ENCODE measurements at regions not wholly inside any gene's neighbourhood (a gene's known extent, or its start where the extent isn't known, plus 50 kb on each side); places are given as distances from the start of the nearest gene placed in this dataset.
"Not testable (repeated sequence)": the region's sequence is repeated elsewhere in the genome, so short reads cannot be mapped to it uniquely, and the experiment has no call there.

DNA sequence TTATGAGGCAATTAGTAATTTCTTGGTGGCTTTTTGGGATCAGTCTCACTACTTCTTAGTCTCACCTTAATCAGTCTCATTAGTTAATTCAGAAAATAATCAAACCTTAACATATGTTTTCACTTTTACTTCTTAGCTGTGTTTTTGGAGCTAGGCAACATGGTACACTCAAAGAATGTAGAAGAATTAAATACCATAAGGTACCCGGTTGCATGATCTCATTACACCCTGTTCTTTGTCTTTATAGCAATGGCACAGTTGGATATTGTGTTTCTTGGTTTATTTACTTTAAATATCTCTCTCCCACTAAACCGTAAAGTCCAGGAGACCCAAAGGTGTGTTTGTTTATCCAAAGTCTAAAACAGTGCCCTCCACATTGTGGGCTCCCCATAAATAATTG lies 132.3 kb downstream of the TNFSF18 start:
- no peak for DNase-seq (ENCODE audit: low read depth in 3 of 3)

GRCh38 chr1:172926070-172926469 lies 124.7 kb downstream of the TNFSF18 start:
- DNase-seq (ENCODE audit: low read depth in 3 of 3): no peak

DNA sequence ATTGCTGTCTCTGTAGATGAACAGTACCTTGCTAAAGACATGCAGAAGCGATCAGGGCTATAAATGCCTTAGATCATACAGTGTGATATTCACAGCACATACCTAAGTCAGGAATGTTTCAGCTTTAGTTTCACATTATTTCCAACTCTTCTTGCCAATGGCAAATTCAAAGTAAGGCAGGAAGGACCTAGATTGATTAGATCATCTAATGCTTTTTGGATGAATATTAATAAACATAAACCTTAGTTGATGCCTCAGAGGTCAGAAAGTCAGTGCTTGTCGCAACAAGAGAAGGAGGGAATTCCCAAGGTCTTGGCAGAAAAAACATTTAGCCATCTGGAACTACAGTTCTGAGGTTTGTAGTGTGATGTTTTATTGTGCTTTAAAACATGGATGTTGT lies 122.3 kb downstream of the TNFSF18 start:
- DNase-seq (ENCODE audit: low read depth in 3 of 3): no peak

- DNase-seq (ENCODE audit: low read depth in 3 of 3): no peak
Measured at GRCh38 chr1:172929006-172929405, 121.7 kb downstream of the TNFSF18 start.

DNA sequence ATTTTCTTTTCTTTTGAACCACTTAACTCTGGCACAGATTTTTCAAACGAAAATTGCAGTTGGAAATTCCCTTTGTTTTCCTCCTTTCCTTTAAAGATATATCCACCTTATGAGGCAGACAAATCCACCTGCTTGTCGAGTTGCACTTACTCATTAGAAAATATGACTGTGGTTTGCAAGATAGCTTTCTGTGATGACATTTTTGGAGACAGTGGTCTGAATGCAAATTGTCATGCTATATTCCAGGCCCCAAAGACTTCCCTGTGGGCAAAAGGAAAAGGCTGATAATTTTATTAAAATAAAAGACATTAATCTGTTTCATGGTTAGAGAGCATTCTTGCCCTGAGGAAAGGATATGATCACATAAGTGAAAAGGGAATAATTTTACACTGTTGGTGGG lies 120.6 kb downstream of the TNFSF18 start:
- no peak for DNase-seq (ENCODE audit: low read depth in 3 of 3)

DNA sequence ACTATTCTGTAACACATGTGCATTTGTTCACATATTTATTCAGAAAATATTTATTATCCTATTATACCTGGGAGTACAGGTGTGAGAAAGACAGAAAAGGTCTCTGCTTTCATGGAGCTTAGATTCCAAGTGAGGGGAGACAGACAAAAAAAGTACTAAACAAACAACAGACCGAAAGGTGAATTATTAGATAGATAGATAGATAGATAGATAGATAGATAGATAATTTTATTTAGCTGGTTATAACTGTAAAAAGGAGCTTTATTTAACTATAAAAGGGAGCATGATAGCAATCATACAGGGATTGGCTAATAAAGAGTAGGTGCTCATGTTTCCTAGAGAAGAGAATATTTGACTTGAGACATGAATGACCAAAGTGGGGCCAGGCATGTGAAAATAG lies 119.4 kb downstream of the TNFSF18 start:
- DNase-seq (ENCODE audit: low read depth in 3 of 3): no peak

GRCh38 chr1:172931761-172932160 lies 119.0 kb downstream of the TNFSF18 start:
- DNase-seq (ENCODE audit: low read depth in 3 of 3): no peak

GRCh38 chr1:172932981-172933380 lies 117.8 kb downstream of the TNFSF18 start:
- DNase-seq (ENCODE audit: low read depth in 3 of 3): no peak

DNA sequence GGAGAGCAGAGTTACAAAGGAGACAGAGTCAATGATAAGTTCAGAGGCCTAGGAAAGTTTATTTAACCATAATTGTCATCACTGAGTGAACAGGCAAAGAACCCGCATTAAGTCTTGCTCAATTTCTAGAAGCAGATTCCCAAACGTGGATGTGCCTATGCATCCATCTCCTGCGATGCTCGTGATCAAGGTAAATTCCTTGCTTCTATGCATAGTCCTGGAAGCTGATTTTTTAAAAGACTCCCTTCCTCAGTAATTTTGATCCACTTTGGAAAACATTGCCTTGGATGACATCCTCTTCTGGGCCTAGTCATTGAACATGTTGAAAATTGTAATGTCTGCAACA lies 116.4 kb downstream of the TNFSF18 start:
- DNase-seq (ENCODE audit: low read depth in 3 of 3): no peak

DNA sequence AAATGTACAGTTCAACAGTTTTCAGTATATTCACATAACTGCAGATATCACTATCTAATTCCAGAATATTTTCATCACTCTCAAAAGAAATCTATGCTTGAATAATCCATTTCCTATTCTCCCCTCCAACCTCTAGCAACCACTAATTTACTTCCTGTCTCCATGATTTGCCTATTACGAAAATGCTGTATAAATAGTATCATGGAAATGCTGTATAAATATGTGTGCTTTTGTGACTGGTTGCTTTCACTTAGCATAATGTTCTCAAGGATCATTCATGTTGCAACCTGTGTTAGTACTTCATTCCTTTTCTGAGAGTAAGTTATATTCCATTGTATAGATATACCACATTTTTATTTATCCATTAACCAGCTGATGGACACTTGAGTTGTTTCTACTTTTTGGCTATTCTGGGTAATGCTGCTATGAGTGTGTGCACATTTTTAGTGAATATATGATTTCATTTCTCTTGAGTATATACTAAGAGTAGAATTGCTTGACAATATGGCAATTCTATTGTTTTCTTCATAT lies 115.6 kb downstream of the TNFSF18 start:
- DNase-seq (ENCODE audit: low read depth in 3 of 3): no peak

- DNase-seq (ENCODE audit: low read depth in 3 of 3): no peak
Measured at GRCh38 chr1:172936088-172936645, 114.6 kb downstream of the TNFSF18 start.

GRCh38 chr1:172938681-172939080 lies 112.1 kb downstream of the TNFSF18 start:
- DNase-seq (ENCODE audit: low read depth in 3 of 3): no peak

GRCh38 chr1:172939475-172939874 lies 111.3 kb downstream of the TNFSF18 start:
- no peak for DNase-seq (ENCODE audit: low read depth in 3 of 3)

- DNase-seq (ENCODE audit: low read depth in 3 of 3): no peak
Measured at GRCh38 chr1:172940174-172940855, 110.4 kb downstream of the TNFSF18 start.

GRCh38 chr1:172941471-172941870 lies 109.3 kb downstream of the TNFSF18 start:
- no peak for DNase-seq (ENCODE audit: low read depth in 3 of 3)

DNA sequence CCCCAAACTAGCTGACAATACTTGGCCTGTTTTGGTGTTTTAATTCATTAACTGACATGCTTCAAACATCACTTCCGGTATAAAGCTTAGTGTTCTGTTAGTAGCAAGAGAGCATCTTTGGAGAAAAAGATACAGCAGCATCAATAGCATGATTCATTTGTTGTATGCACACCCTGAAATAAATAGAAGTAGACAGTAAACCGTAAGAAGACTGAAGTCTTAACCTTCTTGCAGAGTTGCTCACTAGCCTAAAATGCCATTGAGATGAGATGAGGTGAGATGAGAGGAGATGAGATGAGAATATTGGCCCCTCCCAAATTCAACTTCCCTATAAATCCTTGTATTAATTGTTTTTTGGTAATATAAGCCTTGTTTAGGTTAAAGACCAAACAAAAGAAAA lies 108.8 kb downstream of the TNFSF18 start:
- DNase-seq (ENCODE audit: low read depth in 3 of 3): no peak

DNA sequence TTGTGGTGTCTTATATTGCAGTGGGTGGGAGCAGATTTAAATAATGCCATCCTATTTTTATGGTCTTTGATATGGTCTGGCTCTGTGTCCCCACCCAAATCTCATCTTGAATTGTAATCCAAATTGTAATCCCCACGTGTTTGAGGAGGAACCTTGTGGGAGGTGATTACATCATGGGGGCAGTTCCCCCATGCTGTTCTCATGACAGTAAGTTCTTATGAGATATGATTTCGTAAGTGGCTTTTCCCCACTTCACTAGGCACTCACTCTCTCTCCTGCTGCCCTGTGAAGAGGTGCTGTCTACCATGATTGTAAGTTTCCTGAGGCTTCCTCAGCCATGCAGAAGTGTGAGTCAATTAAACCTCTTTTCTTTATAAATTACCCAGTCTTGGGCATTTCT lies 107.6 kb downstream of the TNFSF18 start:
- not testable (repeated sequence) for DNase-seq (ENCODE audit: low read depth in 3 of 3)

DNA sequence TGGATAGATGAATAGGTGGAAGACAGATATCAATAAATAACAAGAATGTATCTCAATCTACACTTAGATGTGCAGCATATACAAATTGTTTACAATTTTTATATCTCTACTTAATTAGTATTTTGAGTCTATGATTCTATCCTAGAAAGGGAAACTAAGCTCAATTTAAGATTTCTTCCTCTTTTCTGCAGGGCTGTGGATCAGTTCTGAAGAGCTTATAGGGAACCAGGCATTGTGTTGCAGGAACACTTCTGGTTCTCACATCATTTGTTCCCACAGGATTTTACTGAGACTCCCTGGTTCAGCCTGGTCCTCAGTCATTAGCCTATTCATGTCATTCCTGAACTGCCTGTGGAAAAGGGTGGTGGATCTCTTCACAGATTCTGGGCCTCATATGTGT lies 105.8 kb downstream of the TNFSF18 start:
- DNase-seq (ENCODE audit: low read depth in 3 of 3): no peak

DNA sequence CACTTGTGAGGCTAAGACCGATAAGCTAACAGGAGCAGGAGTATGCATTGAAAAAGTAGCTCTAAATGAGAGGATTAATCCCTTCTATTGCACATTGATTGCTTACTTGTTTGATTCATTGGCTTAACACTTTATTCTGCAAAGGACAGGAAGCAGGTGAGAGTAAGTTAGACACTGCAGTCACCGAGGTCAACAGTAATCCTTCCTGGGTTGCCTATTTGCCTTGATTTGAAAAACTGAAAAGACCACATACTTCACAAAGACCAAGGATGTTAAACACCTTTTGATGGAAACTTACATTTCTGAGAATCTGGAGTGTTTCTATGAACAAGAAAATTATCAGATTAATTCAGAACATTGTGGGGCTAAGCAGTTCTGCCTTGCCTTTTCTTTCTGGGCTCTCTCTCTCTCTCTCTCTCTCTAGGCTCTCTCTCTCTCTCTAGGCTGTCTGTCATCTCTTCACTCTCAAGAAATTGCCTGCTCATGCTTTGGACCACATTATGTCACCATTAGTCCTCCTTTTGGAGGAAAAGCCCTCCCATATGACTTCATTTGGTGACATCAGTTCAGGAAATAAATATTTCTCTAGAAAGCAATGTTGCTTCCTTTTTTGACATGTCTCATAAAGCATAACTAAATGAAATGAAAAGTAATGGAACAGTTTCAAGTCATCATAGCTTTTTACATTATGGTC lies 103.8 kb downstream of the TNFSF18 start:
- DNase-seq (ENCODE audit: low read depth in 3 of 3): no peak

DNA sequence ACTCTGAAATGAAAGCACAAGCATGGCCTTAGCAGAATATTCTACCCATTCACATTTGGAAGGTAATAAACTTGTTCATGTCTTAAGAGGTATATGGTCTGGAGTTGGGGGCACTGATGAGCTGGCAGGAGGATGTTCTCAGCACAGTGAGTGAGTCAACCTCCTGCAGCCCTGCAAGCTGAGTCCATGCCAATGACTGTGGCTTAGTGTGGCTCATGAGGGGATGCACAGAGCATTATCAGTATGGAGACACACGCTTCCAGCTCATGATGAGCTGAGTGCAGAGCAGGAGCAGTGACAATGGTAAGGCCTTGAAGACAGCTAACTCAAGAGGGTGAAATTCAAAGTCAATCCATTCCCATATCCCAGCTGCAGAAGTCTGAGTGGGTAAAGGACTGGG lies 102.3 kb downstream of the TNFSF18 start:
- DNase-seq (ENCODE audit: low read depth in 3 of 3): peak in 1 of 3 donors; percentile 11

- no peak for DNase-seq (ENCODE audit: low read depth in 3 of 3)
Measured at GRCh38 chr1:172949096-172949495, 101.6 kb downstream of the TNFSF18 start.

DNA sequence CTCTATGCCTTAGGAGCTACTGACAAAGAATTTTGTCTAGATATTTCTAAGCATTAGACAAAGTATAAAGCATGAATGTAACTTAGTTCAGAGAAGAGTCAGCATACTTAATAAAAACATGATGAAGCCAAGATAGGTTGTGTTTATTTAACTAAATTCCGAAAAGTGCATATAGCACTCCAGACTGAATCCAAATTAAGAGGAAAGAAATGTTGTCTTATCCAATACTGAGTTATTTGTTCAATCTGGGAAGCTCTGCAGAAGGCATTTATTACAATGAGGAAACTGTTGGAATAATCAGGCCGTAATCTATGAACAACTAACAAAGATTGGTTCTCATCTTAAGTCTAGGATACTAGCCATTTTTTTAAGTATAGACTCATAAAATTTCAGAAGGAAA lies 100.2 kb downstream of the TNFSF18 start:
- DNase-seq (ENCODE audit: low read depth in 3 of 3): no peak

- DNase-seq (ENCODE audit: low read depth in 3 of 3): no peak
Measured at GRCh38 chr1:172951730-172952365, 98.9 kb downstream of the TNFSF18 start.
